ENCODE measurements at regions not wholly inside any gene's neighbourhood (a gene's known extent, or its start where the extent isn't known, plus 50 kb on each side); places are given as distances from the start of the nearest gene placed in this dataset.
"Not testable (repeated sequence)": the region's sequence is repeated elsewhere in the genome, so short reads cannot be mapped to it uniquely, and the experiment has no call there.

DNA sequence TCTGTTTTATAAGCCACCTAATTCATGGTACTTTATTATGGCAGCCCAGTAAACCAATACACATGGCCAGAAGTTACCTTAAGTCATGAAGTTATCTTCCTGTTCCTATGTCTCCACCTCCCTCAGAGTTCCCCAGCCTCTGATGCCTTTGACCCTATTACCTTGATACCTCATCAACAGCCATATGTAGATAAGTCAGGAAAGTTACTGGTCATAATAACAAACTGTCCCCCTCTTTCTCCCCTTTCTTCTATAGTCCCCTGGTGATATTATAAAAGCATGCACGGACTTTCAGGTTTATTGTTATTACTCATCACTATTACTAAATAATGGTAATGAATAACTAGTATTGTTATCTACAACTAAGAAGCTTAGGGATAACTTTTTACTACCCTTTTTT is 168.9 kb upstream of the FER start:
- H3K4me3 ChIP-seq (ENCODE audit: low read length), result no peak overlapping the region
- no peak for DNase-seq (ENCODE audit: low read depth)
- TF ChIP-seq, protein P1, sequence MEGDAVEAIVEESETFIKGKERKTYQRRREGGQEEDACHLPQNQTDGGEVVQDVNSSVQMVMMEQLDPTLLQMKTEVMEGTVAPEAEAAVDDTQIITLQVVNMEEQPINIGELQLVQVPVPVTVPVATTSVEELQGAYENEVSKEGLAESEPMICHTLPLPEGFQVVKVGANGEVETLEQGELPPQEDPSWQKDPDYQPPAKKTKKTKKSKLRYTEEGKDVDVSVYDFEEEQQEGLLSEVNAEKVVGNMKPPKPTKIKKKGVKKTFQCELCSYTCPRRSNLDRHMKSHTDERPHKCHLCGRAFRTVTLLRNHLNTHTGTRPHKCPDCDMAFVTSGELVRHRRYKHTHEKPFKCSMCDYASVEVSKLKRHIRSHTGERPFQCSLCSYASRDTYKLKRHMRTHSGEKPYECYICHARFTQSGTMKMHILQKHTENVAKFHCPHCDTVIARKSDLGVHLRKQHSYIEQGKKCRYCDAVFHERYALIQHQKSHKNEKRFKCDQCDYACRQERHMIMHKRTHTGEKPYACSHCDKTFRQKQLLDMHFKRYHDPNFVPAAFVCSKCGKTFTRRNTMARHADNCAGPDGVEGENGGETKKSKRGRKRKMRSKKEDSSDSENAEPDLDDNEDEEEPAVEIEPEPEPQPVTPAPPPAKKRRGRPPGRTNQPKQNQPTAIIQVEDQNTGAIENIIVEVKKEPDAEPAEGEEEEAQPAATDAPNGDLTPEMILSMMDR (IDR thresholded peaks at IDR 0.05; ENCODE audit: insufficient read depth, low read depth, low read length, missing control alignments), result no peak

DNA sequence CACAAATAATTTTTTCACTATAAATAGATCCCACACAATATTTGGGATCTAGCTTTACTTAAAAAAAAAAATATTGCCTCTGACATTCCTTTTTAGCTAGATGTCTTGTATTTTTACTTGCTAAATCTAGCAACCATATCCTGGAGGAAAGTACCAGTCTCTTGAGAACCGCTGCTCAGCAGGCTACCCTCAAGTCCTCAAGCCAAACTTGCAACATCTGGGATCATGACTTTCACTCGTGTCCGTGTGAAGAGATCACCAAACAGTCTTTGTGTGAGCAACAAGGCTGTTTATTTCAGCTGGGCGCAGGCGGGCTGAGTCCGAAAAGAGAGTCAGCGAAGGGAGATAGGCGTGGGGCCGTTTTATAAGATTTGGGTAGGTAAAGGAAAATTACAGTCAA is 180.3 kb upstream of the FER start:
- DNase-seq (ENCODE audit: low read depth), result no peak
- no peak overlapping the region for H3K4me3 ChIP-seq (ENCODE audit: low read length)
- TF ChIP-seq, protein P1 (IDR thresholded peaks at IDR 0.05; ENCODE audit: insufficient read depth, low read depth, low read length, missing control alignments), result no peak

DNA sequence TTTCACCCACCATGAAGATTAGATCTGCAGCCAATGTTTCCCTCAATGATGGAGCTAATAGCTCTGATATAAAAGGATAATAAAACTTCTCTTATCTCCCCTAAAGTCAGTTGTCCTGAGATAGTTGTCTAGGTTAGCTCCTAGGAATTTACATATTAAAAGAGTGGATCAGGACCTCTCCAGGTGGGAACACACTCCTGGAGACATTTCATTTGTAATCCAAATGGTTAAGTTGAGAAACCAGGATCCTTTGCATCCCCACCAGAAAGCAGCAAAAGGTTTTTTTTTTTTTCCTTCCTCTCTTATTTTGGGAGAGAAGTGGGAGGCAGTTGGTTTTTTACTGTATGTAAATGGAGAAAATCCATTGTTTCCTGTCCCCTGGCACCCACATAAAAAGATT is 182.5 kb upstream of the FBXL17 start:
- no peak for DNase-seq (ENCODE audit: low read depth)
- TF ChIP-seq, protein P1 (IDR thresholded peaks at IDR 0.05; ENCODE audit: insufficient read depth, low read depth, low read length, missing control alignments), result no peak
- no peak overlapping the region for H3K4me3 ChIP-seq (ENCODE audit: low read length)

DNA sequence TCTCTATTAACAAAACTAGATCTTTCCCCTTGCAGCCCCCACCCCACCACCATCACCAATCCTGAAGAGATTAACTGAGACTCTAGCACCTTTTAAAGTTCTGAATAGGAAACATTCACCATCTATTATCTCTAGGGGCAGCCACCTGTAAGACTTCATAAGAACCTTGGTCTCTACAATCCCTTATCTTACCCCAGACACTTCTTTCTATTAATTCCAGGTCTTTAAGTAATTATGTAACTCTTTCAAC is 180.2 kb upstream of the FBXL17 start:
- TF ChIP-seq, protein P1 (IDR thresholded peaks at IDR 0.05; ENCODE audit: insufficient read depth, low read depth, low read length, missing control alignments), result no peak
- no peak overlapping the region for H3K4me3 ChIP-seq (ENCODE audit: low read length)
- no peak for DNase-seq (ENCODE audit: low read depth)

DNA sequence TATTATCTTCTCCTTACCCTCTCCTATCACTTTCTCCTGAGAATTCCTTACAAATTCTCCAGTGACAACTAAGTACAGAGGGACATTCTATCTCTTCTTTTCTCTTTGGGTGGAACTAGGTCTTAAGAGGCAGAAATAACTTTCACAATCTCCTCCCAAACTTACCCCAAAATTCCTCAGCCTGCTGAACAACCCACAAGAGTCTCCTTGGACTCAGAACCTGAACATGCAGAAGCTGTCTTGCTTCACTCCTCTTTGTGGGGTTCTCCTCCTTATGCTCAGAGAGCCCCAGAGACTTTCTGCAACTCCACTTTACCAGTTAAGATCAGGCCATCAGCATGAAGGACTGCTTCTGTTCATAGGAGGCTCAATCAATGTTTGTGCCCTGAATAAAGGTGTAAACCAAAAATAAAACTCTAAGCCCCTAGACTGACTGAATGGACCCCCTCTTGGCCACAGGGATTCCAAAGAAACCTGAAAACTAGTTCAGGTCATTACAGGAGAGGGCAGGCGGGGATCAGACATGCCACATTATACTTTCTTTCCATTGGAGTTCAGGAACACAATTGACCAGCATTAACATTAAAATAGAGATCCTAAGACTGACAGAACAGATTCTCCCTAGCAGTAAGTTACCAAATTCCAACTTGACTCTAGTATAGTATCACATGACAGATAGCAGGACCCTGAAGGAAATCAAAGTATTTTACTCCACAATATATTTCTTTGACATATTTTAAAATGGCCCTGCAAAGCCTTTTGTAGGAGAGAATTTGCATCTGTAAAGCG is 179.7 kb upstream of the FBXL17 start:
- no peak for DNase-seq (ENCODE audit: low read depth)
- TF ChIP-seq, protein P1 (IDR thresholded peaks at IDR 0.05; ENCODE audit: insufficient read depth, low read depth, low read length, missing control alignments), result no peak
- no peak overlapping the region for H3K4me3 ChIP-seq (ENCODE audit: low read length)

DNA sequence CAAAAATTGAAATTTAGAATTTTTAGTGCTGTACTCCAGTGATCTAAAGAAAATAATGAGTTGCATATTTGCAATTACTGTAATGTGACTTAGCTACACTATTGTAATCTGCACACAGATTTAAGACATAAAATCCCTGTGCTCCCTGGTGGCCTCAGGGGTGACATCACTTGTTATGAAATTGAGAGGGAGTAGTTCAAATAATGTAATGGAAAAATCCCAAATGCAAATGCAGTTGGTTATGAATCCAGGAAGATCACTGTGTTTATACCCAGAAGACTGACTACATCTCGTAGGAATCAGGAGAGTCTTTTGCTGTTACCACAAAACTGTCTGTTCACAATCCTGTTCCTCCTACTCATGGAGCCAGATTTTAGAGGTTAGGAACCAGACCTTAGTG is 178.7 kb upstream of the FBXL17 start:
- peak; percentile 4 for DNase-seq (ENCODE audit: low read depth)
- no peak overlapping the region for H3K4me3 ChIP-seq (ENCODE audit: low read length)
- TF ChIP-seq, protein P1 (IDR thresholded peaks at IDR 0.05; ENCODE audit: insufficient read depth, low read depth, low read length, missing control alignments), result no peak

DNA sequence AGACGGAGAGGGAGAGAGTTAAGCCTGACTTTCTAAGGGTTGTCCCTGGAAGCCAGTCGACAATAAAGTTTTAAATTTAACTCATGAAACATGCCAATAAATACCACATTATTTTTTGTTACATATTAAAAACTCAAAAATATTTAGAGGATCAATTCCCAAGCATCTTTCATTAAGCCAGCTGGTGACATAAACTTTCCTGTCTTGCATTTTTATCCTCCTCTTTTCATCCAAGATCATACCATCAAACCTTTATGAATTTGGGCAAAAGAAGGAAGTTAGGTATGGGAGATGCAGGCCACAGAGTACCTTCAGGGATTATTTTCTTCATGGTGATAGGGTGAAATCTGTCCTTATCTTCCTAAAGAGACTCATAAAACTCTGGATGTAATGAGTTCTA is 178.3 kb upstream of the FBXL17 start:
- TF ChIP-seq, protein P1 (IDR thresholded peaks at IDR 0.05; ENCODE audit: insufficient read depth, low read depth, low read length, missing control alignments), result no peak
- no peak overlapping the region for H3K4me3 ChIP-seq (ENCODE audit: low read length)
- DNase-seq (ENCODE audit: low read depth), result no peak

DNA sequence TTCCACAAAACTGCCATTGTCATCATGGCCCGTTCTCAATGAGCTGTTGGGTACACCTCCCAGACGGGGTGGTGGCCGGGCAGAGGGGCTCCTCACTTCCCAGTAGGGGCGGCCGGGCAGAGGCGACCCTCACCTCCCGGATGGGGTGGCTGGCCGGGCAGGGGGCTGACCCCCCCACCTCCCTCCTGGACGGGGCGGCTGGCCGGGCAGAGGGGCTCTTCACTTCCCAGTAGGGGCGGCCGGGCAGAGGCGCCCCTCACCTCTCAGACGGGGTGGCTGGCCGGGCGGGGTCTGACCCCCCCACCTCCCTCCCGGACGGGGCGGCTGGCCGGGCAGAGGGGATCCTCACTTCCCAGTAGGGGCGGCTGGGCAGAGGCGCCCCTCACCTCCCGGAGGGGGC is 176.9 kb upstream of the FBXL17 start:
- H3K4me3 ChIP-seq (ENCODE audit: low read length); DNase-seq (ENCODE audit: low read depth): not testable (repeated sequence)

DNA sequence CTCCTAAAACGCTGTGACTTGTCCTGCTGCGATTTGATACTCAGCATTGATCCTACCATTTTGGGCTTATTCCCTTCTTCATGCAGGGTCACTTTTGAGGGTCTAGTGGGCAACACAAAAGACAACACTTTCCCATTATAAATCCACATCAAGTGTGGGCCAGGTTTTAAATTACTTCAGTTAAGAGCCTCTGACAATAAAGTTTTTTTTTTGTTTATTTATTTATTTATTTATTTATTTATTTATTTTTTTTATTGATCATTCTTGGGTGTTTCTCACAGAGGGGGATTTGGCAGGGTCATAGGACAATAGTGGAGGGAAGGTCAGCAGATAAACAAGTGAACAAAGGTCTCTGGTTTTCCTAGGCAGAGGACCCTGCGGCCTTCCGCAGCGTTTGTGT is 176.2 kb upstream of the FBXL17 start:
- not testable (repeated sequence) for DNase-seq (ENCODE audit: low read depth); H3K4me3 ChIP-seq (ENCODE audit: low read length)
